ENCODE measurements at regions not wholly inside any gene's neighbourhood (a gene's known extent, or its start where the extent isn't known, plus 50 kb on each side); places are given as distances from the start of the nearest gene placed in this dataset.
"Not testable (repeated sequence)": the region's sequence is repeated elsewhere in the genome, so short reads cannot be mapped to it uniquely, and the experiment has no call there.

- not testable (repeated sequence) for TF ChIP-seq RCOR1 (IDR thresholded peaks at IDR 0.05; ENCODE audit: borderline replicate concordance in 1 of 2, low read depth in 2 of 2, low read length in 2 of 2); CEBPB (tag; IDR thresholded peaks at IDR 0.05); MAFG (tag; conservative IDR thresholded peaks at IDR 0.05); THRA (IDR thresholded peaks at IDR 0.05); JUND (IDR thresholded peaks at IDR 0.05; ENCODE audit: borderline replicate concordance, low read depth, low read length); JUND (tag; IDR thresholded peaks at IDR 0.05; ENCODE audit: borderline replicate concordance, low read depth, low read length); KDM4B (IDR thresholded peaks at IDR 0.05; ENCODE audit: borderline replicate concordance in 2 of 2, low read depth in 1 of 2); MYBL2 (IDR thresholded peaks at IDR 0.05; ENCODE audit: low read depth); MYBL2 (CRISPR knock-in tag; IDR thresholded peaks at IDR 0.05; ENCODE audit: borderline replicate concordance); POLR2A (conservative IDR thresholded peaks at IDR 0.05); HDAC3 (IDR thresholded peaks at IDR 0.05; ENCODE audit: borderline replicate concordance, partially characterized antibody); HINFP (tag; conservative IDR thresholded peaks at IDR 0.05; ENCODE audit: low read depth)
Observed at GRCh38 chrX:14308976-14309375, 220.4 kb upstream of the GLRA2 start.
